Psoas muscle (tissue), 7 donors: ENCODE measurements at regions not wholly inside any gene's neighbourhood (a gene's known extent, or its start where the extent isn't known, plus 50 kb on each side); places are given as distances from the start of the nearest gene placed in this dataset.

Experiments
- ATAC-seq, 4 donors: fragments of 200-7000 bp; cut with Tn5 transposase; one replicate each; pipeline ENCODE4 v1.9.1; 2020; ENCODE audit warnings: moderate library complexity in 3 of 4, mild to moderate bottlenecking in 2 of 4
- DNase-seq, 2 donors: peaks; one replicate each; pipeline ENCODE4 v3.0.0-alpha.2; 2020
- H3K27ac ChIP-seq: fragments of 200-600 bp; one replicate; pipeline ENCODE4 v1.8.0; 2022
- H3K27me3 ChIP-seq, 3 donors: fragments of 200-600 bp in 1 of 3; one replicate each; pipeline versions ENCODE4 v1.6.1 to v1.8.0; 2013 to 2022; ENCODE audit warnings: low read length in 2 of 3, mild to moderate bottlenecking in 2 of 3, moderate library complexity in 1 of 3; ENCODE audit not compliant: insufficient read depth in 3 of 3
- H3K36me3 ChIP-seq, 2 donors: fragments of 200-600 bp in 1 of 2; one replicate each; pipeline versions ENCODE4 v1.6.1 to v1.8.0; 2013 to 2022; ENCODE audit warnings: low read depth in 1 of 2, mild to moderate bottlenecking in 1 of 2, moderate library complexity in 1 of 2; ENCODE audit not compliant: insufficient read depth in 1 of 2
- H3K4me1 ChIP-seq: fragments of 200-600 bp; one replicate; pipeline ENCODE4 v1.8.0; 2022
- H3K4me3 ChIP-seq: fragments of 200-600 bp; one replicate; pipeline ENCODE4 v1.8.0; 2022; ENCODE audit warnings: mild to moderate bottlenecking
- H3K9me3 ChIP-seq: fragments of 200-600 bp; one replicate; pipeline ENCODE4 v1.8.0; 2022
- CTCF ChIP-seq: fragments of 200-600 bp; IDR thresholded peaks from one replicate; pipeline ENCODE4 v1.8.0; 2022; ENCODE audit warnings: antibody characterized with exemption
- WGBS, 3 donors: extraction: QIAGEN DNeasy Blood & Tissue Kit; methylation state at CpG; one replicate each; pipeline versions ENCODE4 v1.1.6 to v1.1.7; 2013; 5-methylcytosine and 5-hydroxymethylcytosine counted together
- intact Hi-C, 2 donors: fragments of 100-400 bp; cut with DNase I; formaldehyde crosslinking; loops; one replicate each; pipeline versions ENCODE4 v1.11.0 to v1.14.2; 2022
- donor health status: healthy with polysubstance abuse.
- donor health status: DM: no; HTN: no; CAD: no; lungs with moderate emphysema.
- donor health status: Bipolar disorder and iron deficiency.
- donor health status: healthy.
- donor health status: DM: yes; HTN: yes; CAD: no.
- donor health status: DM: no; HTN: no; CAD: no.
- donor health status: DM: yes; HTN: yes; CAD: no.

GRCh38 chr21:35633501-35633900 is 426.8 kb downstream of the SETD4 start:
- no peak overlapping the region for H3K4me3 ChIP-seq
- no peaks in the 10 kb centered on the region for H3K4me1 ChIP-seq
- TF ChIP-seq CTCF, result no peak
- 85 to 89% (median 85%) methylated on average over 9 of the region's 9 CpGs for WGBS, 3 donors
- H3K36me3 ChIP-seq, result no peaks in the 10 kb centered on the region
- no peak for ATAC-seq
- intact Hi-C loops, result no loop called here
- H3K27me3 ChIP-seq, result no peaks in the 10 kb centered on the region
- no peaks in the 10 kb centered on the region for H3K9me3 ChIP-seq
- H3K27ac ChIP-seq, result no peak overlapping the region
- DNase-seq, result no peak

GRCh38 chr21:35632711-35633110 is 427.6 kb downstream of the SETD4 start:
- WGBS, 3 donors, result 90 to 94% (median 92%) methylated on average over 5 of the region's 5 CpGs
- no peak overlapping the region for H3K27ac ChIP-seq
- no peaks in the 10 kb centered on the region for H3K4me1 ChIP-seq
- DNase-seq, result no peak
- H3K27me3 ChIP-seq, result no peaks in the 10 kb centered on the region
- H3K36me3 ChIP-seq, result no peaks in the 10 kb centered on the region
- TF ChIP-seq CTCF, result no peak
- H3K4me3 ChIP-seq, result no peak overlapping the region
- intact Hi-C loops, result no loop called here
- H3K9me3 ChIP-seq, result no peaks in the 10 kb centered on the region
- no peak for ATAC-seq

GRCh38 chr21:35628316-35628715 is 432.0 kb downstream of the SETD4 start:
- no peaks in the 10 kb centered on the region for H3K4me1 ChIP-seq
- no peak for DNase-seq
- 50 to 87% (median 57%) methylated on average over 3 of the region's 3 CpGs for WGBS, 3 donors
- ATAC-seq, result no peak
- H3K9me3 ChIP-seq, result no peaks in the 10 kb centered on the region
- H3K27ac ChIP-seq, result no peak overlapping the region
- H3K4me3 ChIP-seq, result no peak overlapping the region
- H3K36me3 ChIP-seq, result no peaks in the 10 kb centered on the region
- no peak for TF ChIP-seq CTCF
- intact Hi-C loops, result no loop called here
- H3K27me3 ChIP-seq, result no peaks in the 10 kb centered on the region

- TF ChIP-seq CTCF, result no peak
These were observed 432.9 kb downstream of the SETD4 start for GRCh38 chr21:35627462-35627861.

GRCh38 chr21:35625576-35625975 is 434.8 kb downstream of the SETD4 start:
- DNase-seq, result no peak
- no peak for TF ChIP-seq CTCF
- Histone ChIP-seq H3K36me3 (no peaks in the 10 kb centered on the region), H3K4me3 (no peak overlapping the region), H3K27me3 (peaks cover 0 to 2% (median 0%) of the 10 kb centered on the region in 3 donors), H3K9me3 (no peaks in the 10 kb centered on the region), H3K27ac (no peak overlapping the region), H3K4me1 (no peaks in the 10 kb centered on the region)
- WGBS, 3 donors, result 78 to 81% (median 79%) methylated on average over 3 of the region's 3 CpGs
- no peak for ATAC-seq
- intact Hi-C loops, result no loop called here

More at GRCh38 chr21:35627462-35627861, 432.9 kb downstream of the SETD4 start:
- no peak for ATAC-seq
- Histone ChIP-seq H3K4me3 (no peak overlapping the region), H3K27ac (no peak overlapping the region), H3K9me3 (no peaks in the 10 kb centered on the region), H3K4me1 (no peaks in the 10 kb centered on the region), H3K27me3 (peaks cover 0 to 2% (median 0%) of the 10 kb centered on the region in 3 donors), H3K36me3 (no peaks in the 10 kb centered on the region)
- DNase-seq, result no peak
- WGBS, 3 donors, result 90 to 94% (median 92%) methylated on average over 4 of the region's 4 CpGs
- intact Hi-C loops, result no loop called here
